Gastrocnemius medialis (tissue), 4 donors: ENCODE measurements at regions not wholly inside any gene's neighbourhood (a gene's known extent, or its start where the extent isn't known, plus 50 kb on each side); places are given as distances from the start of the nearest gene placed in this dataset.

ENCODE experiments used
- ATAC-seq, 2 donors: fragments of 150-250 bp; one replicate each; pipeline ENCODE4 v1.9.1; 2016
- DNase-seq, 2 donors: peaks; one replicate each; pipeline ENCODE4 v3.0.0-alpha.2; 2019
- H3K27ac ChIP-seq, 4 donors: fragments of 200-600 bp; sonication (generic); 1 replicate in 1 of 4; 2 replicates in 3 of 4; pipeline ENCODE4 v1.5.1; 2016 to 2018; ENCODE audit warnings: mild to moderate bottlenecking in 2 of 4, moderate library complexity in 1 of 4
- H3K27me3 ChIP-seq, 3 donors: fragments of 200-600 bp; sonication (generic) in 2 of 3; 1 replicate in 1 of 3; 2 replicates in 2 of 3; pipeline versions ENCODE4 v1.5.1 to v1.6.0; 2016 to 2019; ENCODE audit warnings: mild to moderate bottlenecking in 1 of 3, moderate library complexity in 1 of 3
- H3K36me3 ChIP-seq, 2 donors: fragments of 200-600 bp; sonication (generic) in 1 of 2; one replicate each; pipeline ENCODE4 v1.5.1; 2017 to 2018
- H3K4me1 ChIP-seq, 2 donors: fragments of 200-600 bp; sonication (generic) in 1 of 2; one replicate each; pipeline ENCODE4 v1.5.1; 2016 to 2017; ENCODE audit warnings: mild to moderate bottlenecking in 2 of 2
- H3K4me3 ChIP-seq, 4 donors: fragments of 200-600 bp; sonication (generic) in 3 of 4; 1 replicate in 1 of 4; 2 replicates in 3 of 4; pipeline ENCODE4 v1.5.1; 2016 to 2019; ENCODE audit warnings: mild to moderate bottlenecking in 2 of 4
- H3K9me3 ChIP-seq, 3 donors: fragments of 200-600 bp; sonication (generic) in 2 of 3; 1 replicate in 1 of 3; 2 replicates in 2 of 3; pipeline ENCODE4 v1.5.1; 2016 to 2019
- POLR2A ChIP-seq, 2 donors: fragments of 450-650 bp; IDR thresholded peaks; one replicate each; pipeline ENCODE4 v1.6.1; 2017; ENCODE audit warnings: antibody characterized with exemption in 2 of 2, mild to moderate bottlenecking in 2 of 2, moderate library complexity in 2 of 2
- in situ Hi-C, 4 donors: fragments of 200-750 bp; cut with MboI; loops; one replicate each; pipeline versions ENCODE4 v1.15.0 to v1.8.0; 2017; ENCODE audit warnings: low sequenced_read_pairs in 4 of 4
- intact Hi-C: fragments of 100-400 bp; cut with DNase I; formaldehyde crosslinking; loops from one replicate; pipeline ENCODE4 v1.15.1; 2023; ENCODE audit warnings: low total_unique reads
- TF ChIP-seq, protein P1 (sequence below), 5 experiments: fragments of 450-650 bp in 3 of 5; fragments of 200-600 bp in 2 of 5; sonication (generic) in 2 of 5; IDR thresholded peaks in 4 of 5; conservative IDR thresholded peaks in 1 of 5; 1 replicate in 4 of 5; 2 replicates in 1 of 5; pipeline ENCODE4 v1.5.1; 2016 to 2019; ENCODE audit warnings: antibody characterized with exemption in 5 of 5, mild to moderate bottlenecking in 3 of 5, moderate library complexity in 3 of 5

DNA sequence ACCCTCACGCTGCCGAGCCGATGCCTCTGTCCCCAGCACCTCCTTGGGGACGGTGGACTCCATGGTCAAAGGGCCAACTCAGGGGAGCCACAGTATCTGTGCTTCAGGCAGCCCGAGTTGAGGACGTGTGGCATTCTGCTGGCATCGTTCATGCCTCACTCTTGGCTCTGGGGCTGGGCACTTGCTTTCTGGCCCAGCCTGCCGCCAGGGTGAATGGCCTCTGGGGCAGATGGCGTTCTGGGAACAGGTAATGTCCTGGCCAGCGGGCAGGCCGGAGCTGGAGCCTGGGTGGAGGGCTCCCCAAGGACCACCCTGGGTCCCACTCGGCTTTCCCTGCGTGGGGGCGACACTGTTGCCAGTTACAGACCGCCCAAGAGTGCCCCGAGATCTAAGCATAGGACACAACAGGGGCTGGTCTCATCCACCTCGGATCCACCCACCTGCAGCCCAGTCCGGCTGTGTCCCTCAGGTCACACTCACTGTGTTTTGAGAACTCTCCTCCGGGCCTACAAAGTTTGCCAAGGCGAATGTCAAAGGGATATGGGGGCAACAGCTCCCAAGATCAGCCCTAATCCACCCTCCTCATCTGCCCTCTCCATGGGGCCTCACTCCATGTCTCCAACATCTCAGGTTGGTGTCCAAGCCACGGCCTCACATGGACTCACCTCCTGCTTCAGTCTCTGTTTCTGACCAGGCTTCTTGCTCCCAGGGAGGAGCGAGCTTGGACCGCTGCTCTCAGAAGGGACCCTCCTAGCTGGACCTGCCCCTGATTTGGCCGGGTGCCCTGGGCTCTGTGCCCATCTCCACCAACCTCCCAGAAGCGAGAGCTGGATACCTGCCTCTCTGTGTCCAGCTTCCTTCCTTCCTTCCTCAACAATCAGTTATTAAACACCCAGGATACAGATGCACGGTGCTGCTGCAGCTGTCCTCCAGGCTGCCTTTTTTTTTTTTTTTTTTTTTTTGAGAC lies 60.8 kb downstream of the TMEM235 start:
- H3K27ac ChIP-seq: peak overlapping the region in 3 of 4 donors; percentile 41 to 75 (median 49)
- H3K9me3 ChIP-seq: no peaks in the 10 kb centered on the region
- ATAC-seq (peak; percentile 57 to 70), DNase-seq (peak in 1 of 2 donors; percentile 62)
- in situ Hi-C loops (loop anchor here in 2 of 4 donors (5.0 to 10.0 kb wide), 2 partner anchors 130 to 133 kb away; no protein-coding TSS in a partner anchor), intact Hi-C loops (loop anchor here (2.0 kb wide), 1 partner anchor 17 kb away; no protein-coding TSS in a partner anchor)
- peaks cover 7 to 13% of the 10 kb centered on the region in 2 donors for H3K4me1 ChIP-seq
- no peaks in the 10 kb centered on the region for H3K27me3 ChIP-seq
- TF ChIP-seq, protein P1, sequence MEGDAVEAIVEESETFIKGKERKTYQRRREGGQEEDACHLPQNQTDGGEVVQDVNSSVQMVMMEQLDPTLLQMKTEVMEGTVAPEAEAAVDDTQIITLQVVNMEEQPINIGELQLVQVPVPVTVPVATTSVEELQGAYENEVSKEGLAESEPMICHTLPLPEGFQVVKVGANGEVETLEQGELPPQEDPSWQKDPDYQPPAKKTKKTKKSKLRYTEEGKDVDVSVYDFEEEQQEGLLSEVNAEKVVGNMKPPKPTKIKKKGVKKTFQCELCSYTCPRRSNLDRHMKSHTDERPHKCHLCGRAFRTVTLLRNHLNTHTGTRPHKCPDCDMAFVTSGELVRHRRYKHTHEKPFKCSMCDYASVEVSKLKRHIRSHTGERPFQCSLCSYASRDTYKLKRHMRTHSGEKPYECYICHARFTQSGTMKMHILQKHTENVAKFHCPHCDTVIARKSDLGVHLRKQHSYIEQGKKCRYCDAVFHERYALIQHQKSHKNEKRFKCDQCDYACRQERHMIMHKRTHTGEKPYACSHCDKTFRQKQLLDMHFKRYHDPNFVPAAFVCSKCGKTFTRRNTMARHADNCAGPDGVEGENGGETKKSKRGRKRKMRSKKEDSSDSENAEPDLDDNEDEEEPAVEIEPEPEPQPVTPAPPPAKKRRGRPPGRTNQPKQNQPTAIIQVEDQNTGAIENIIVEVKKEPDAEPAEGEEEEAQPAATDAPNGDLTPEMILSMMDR (IDR thresholded peaks at IDR 0.05 in 4 of 5, conservative IDR thresholded peaks at IDR 0.05 in 1 of 5): no peak
- TF ChIP-seq POLR2A (IDR thresholded peaks at IDR 0.05): no peak
- H3K4me3 ChIP-seq: no peak overlapping the region
- no peaks in the 10 kb centered on the region for H3K36me3 ChIP-seq

DNA sequence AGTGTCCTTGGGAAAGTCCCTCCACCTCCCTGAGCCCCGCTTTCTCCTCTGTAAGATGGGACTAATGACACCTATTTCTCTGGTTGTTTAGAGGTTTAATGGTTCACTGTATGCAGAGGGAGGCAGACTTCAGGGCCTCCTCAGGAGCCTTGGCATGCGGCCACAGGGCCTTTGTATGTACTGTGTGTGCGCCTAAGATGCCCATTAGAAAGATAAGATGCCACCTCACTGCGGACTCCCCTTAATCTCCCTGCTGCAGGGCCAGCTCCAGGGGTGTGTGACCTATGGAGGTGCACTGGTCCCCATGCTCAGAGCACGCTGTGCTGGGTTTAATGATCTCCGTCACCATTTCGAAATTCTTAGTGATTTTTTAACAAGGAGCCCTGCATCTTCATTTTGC lies 59.3 kb downstream of the TMEM235 start:
- Histone ChIP-seq H3K4me1 (peaks cover 4 to 13% of the 10 kb centered on the region in 2 donors), H3K4me3 (no peak overlapping the region), H3K27ac (no peak overlapping the region), H3K27me3 (no peaks in the 10 kb centered on the region), H3K9me3 (no peaks in the 10 kb centered on the region), H3K36me3 (no peaks in the 10 kb centered on the region)
- ATAC-seq (no peak), DNase-seq (no peak)
- TF ChIP-seq, protein P1 (IDR thresholded peaks at IDR 0.05 in 4 of 5, conservative IDR thresholded peaks at IDR 0.05 in 1 of 5): no peak
- TF ChIP-seq POLR2A (IDR thresholded peaks at IDR 0.05): no peak
- in situ Hi-C loops: loop anchor here in 2 of 4 donors (5.0 to 10.0 kb wide), 2 partner anchors 132 to 134 kb away; no protein-coding TSS in a partner anchor
- intact Hi-C loops: loop anchor here (2.0 kb wide), 1 partner anchor 18 kb away; no protein-coding TSS in a partner anchor
